NB4 (cell line): ENCODE measurements at regions not wholly inside any gene's neighbourhood (a gene's known extent, or its start where the extent isn't known, plus 50 kb on each side); places are given as distances from the start of the nearest gene placed in this dataset.
"Not testable (repeated sequence)": the region's sequence is repeated elsewhere in the genome, so short reads cannot be mapped to it uniquely, and the experiment has no call there.

Experiments used
- DNase-seq: peaks from one replicate; pipeline ENCODE4 v3.0.0; 2010; ENCODE audit warnings: low read depth
- H3K4me3 ChIP-seq: one replicate; pipeline ENCODE4 v1.5.1; 2011; ENCODE audit warnings: mild to moderate bottlenecking, low read depth, low read length, moderate library complexity
- CTCF ChIP-seq: IDR thresholded peaks from one replicate; pipeline ENCODE4 v1.5.1; 2012; ENCODE audit warnings: low read depth, low read length
- MAX ChIP-seq: IDR thresholded peaks from 2 replicates; pipeline ENCODE4 v1.6.1; 2011; ENCODE audit warnings: low read depth, low read length
- MYC ChIP-seq: IDR thresholded peaks from 2 replicates; pipeline ENCODE4 v1.6.1; 2011; ENCODE audit warnings: low read depth, low read length
- POLR2A ChIP-seq: IDR thresholded peaks from 2 replicates; pipeline ENCODE4 v1.6.1; 2011; ENCODE audit warnings: mild to moderate bottlenecking; ENCODE audit not compliant: insufficient read length; ENCODE audit errors: extremely low read depth

- H3K4me3 ChIP-seq, result no peak overlapping the region
- no peak for TF ChIP-seq CTCF
- no peak for TF ChIP-seq POLR2A
- no peak for TF ChIP-seq MAX
- no peak for TF ChIP-seq MYC
- no peak for DNase-seq
These were observed 552.8 kb upstream of the NR5A2 start for GRCh38 chr1:199474738-199475137.

- TF ChIP-seq CTCF (no peak), POLR2A (no peak), MYC (no peak), MAX (no peak)
- no peak overlapping the region for H3K4me3 ChIP-seq
- DNase-seq, result no peak
These were observed 545.1 kb upstream of the NR5A2 start for GRCh38 chr1:199482426-199482825.

GRCh38 chr1:199489594-199489993 is 537.9 kb upstream of the NR5A2 start:
- no peak for DNase-seq
- H3K4me3 ChIP-seq, result no peak overlapping the region
- no peak for TF ChIP-seq MAX
- no peak for TF ChIP-seq CTCF
- TF ChIP-seq POLR2A, result no peak
- no peak for TF ChIP-seq MYC

GRCh38 chr1:199490769-199491527 is 536.6 kb upstream of the NR5A2 start:
- no peak overlapping the region for H3K4me3 ChIP-seq
- no peak for DNase-seq
- TF ChIP-seq MAX (no peak), MYC (no peak), CTCF (no peak), POLR2A (no peak)

- DNase-seq, result no peak
- no peak for TF ChIP-seq POLR2A
- TF ChIP-seq MAX, result no peak
- TF ChIP-seq MYC, result no peak
- TF ChIP-seq CTCF, result no peak
These were observed 532.1 kb upstream of the NR5A2 start for GRCh38 chr1:199495432-199495831.

GRCh38 chr1:199498802-199499201 is 528.7 kb upstream of the NR5A2 start:
- peak; percentile 28 for DNase-seq
- not testable (repeated sequence) for H3K4me3 ChIP-seq

More at GRCh38 chr1:199495432-199495831, 532.1 kb upstream of the NR5A2 start:
- no peak overlapping the region for H3K4me3 ChIP-seq
